ENCODE measurements at regions not wholly inside any gene's neighbourhood (a gene's known extent, or its start where the extent isn't known, plus 50 kb on each side); places are given as distances from the start of the nearest gene placed in this dataset.

GRCh38 chr3:66753670-66754069, 244.4 kb upstream of the KBTBD8 start:
- no peak for DNase-seq

GRCh38 chr3:66754613-66755012, 243.5 kb upstream of the KBTBD8 start:
- no peak for DNase-seq

GRCh38 chr3:66755924-66756323, 242.2 kb upstream of the KBTBD8 start:
- DNase-seq, result no peak

GRCh38 chr3:66756468-66757036, 241.6 kb upstream of the KBTBD8 start:
- DNase-seq, result no peak

- DNase-seq, result no peak
Measured at GRCh38 chr3:66761093-66761780, 236.9 kb upstream of the KBTBD8 start.

- no peak for DNase-seq
Measured at GRCh38 chr3:66762916-66763693, 235.0 kb upstream of the KBTBD8 start.

GRCh38 chr3:66778107-66778506, 220.0 kb upstream of the KBTBD8 start:
- DNase-seq, result no peak

GRCh38 chr3:66778777-66779176, 219.3 kb upstream of the KBTBD8 start:
- DNase-seq, result peak; percentile 4

GRCh38 chr3:66785191-66785909, 212.8 kb upstream of the KBTBD8 start:
- DNase-seq, result no peak

- DNase-seq, result no peak
Measured at GRCh38 chr3:66789580-66790237, 208.4 kb upstream of the KBTBD8 start.

GRCh38 chr3:66792086-66792485, 206.0 kb upstream of the KBTBD8 start:
- no peak for DNase-seq

- no peak for DNase-seq
Measured at GRCh38 chr3:66795365-66795764, 202.7 kb upstream of the KBTBD8 start.

- DNase-seq, result no peak
Measured at GRCh38 chr3:66796343-66796742, 201.8 kb upstream of the KBTBD8 start.

GRCh38 chr3:66797889-66798560, 200.1 kb upstream of the KBTBD8 start:
- DNase-seq, result no peak

GRCh38 chr3:66800941-66801545, 197.1 kb upstream of the KBTBD8 start:
- DNase-seq, result no peak

- no peak for DNase-seq
Measured at GRCh38 chr3:66803206-66803605, 194.9 kb upstream of the KBTBD8 start.

- DNase-seq, result peak; percentile 36
Measured at GRCh38 chr3:66803721-66804695, 194.1 kb upstream of the KBTBD8 start.

GRCh38 chr3:66808891-66809594, 189.1 kb upstream of the KBTBD8 start:
- DNase-seq, result peak; percentile 7

- no peak for DNase-seq
Measured at GRCh38 chr3:66809595-66809958, 188.5 kb upstream of the KBTBD8 start.

- DNase-seq, result no peak
Measured at GRCh38 chr3:66812136-66812535, 186.0 kb upstream of the KBTBD8 start.
